GM12892 (cell line): ENCODE measurements at regions not wholly inside any gene's neighbourhood (a gene's known extent, or its start where the extent isn't known, plus 50 kb on each side); places are given as distances from the start of the nearest gene placed in this dataset.

Experiments used
- POLR2A ChIP-seq: IDR thresholded peaks from 2 replicates; pipeline ENCODE4 v1.6.1; 2011; ENCODE audit warnings: low read depth, low read length, control low read depth
- POLR2AphosphoS5 ChIP-seq: IDR thresholded peaks from 2 replicates; pipeline ENCODE4 v1.6.1; 2011; ENCODE audit warnings: low read depth, low read length, control low read depth
- TAF1 ChIP-seq: IDR thresholded peaks from 2 replicates; pipeline ENCODE4 v1.6.1; 2011; ENCODE audit warnings: low read depth, mild to moderate bottlenecking, control low read depth, low read length, borderline replicate concordance

DNA sequence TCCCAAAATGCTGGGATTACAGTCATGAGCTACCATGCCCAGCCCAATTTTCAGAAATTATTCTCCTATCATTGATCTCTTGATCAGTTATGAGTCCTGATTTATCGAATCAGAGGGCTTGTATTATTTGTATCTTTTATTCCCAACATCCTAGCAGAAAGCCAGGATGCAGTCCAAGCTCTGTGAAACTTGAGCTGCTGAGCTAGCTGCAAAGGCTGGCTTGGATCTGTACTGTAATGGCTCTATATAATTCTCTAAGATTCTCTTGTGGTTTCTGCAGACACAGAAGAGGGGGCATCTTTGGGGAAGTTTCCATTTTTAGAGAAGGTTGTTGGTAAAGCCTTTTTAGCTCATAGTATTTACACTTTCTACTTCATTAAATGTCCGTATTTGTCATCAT, 227.1 kb downstream of the MAP2K4 start:
- no peak for TF ChIP-seq POLR2A
- no peak for TF ChIP-seq TAF1
- no peak for TF ChIP-seq POLR2AphosphoS5
